ENCODE measurements at regions not wholly inside any gene's neighbourhood (a gene's known extent, or its start where the extent isn't known, plus 50 kb on each side); places are given as distances from the start of the nearest gene placed in this dataset.

GRCh38 chrX:3968749-3969148 is 255.3 kb upstream of the PRKX start:
- Histone ChIP-seq H3K36me3 (no peaks in the 10 kb centered on the region), H3K4me3 (no peak overlapping the region), H3K27ac (no peak overlapping the region), H3K4me1 (no peaks in the 10 kb centered on the region), H3K27me3 (no peaks in the 10 kb centered on the region), H3K9me3 (no peaks in the 10 kb centered on the region)
- intact Hi-C loops (cut with DNase I): no loop called here
- ATAC-seq (no peak), DNase-seq (no peak)
- TF ChIP-seq CTCF (IDR thresholded peaks at IDR 0.05): no peak
- WGBS, 2 donors: 95 to 96% methylated on average over 4 of the region's 4 CpGs

- TF ChIP-seq CTCF (IDR thresholded peaks at IDR 0.05): no peak
- no peaks in the 10 kb centered on the region for H3K9me3 ChIP-seq
- no peak overlapping the region for H3K27ac ChIP-seq
- H3K27me3 ChIP-seq: peaks cover 0 to 9% (median 0%) of the 10 kb centered on the region in 7 donors
- no peak for ATAC-seq
- intact Hi-C loops (cut with DNase I): no loop called here
- H3K36me3 ChIP-seq: no peaks in the 10 kb centered on the region
- DNase-seq: no peak
- no peak overlapping the region for H3K4me3 ChIP-seq
- 39 to 40% methylated on average over 6 of the region's 6 CpGs for WGBS, 2 donors
- H3K4me1 ChIP-seq: no peaks in the 10 kb centered on the region
These were observed 250.5 kb upstream of the PRKX start for GRCh38 chrX:3963980-3964379.

- no peak overlapping the region for H3K4me3 ChIP-seq
- H3K9me3 ChIP-seq: no peaks in the 10 kb centered on the region
These were observed 249.3 kb upstream of the PRKX start for GRCh38 chrX:3962511-3963311.

GRCh38 chrX:3960952-3961351 is 247.5 kb upstream of the PRKX start:
- no peaks in the 10 kb centered on the region for H3K4me1 ChIP-seq
- H3K27ac ChIP-seq: no peak overlapping the region
- no peak overlapping the region for H3K4me3 ChIP-seq
- ATAC-seq (no peak), DNase-seq (no peak)
- peaks cover 0 to 9% (median 0%) of the 10 kb centered on the region in 7 donors for H3K27me3 ChIP-seq
- intact Hi-C loops (cut with DNase I): no loop called here
- TF ChIP-seq CTCF (IDR thresholded peaks at IDR 0.05): no peak
- H3K36me3 ChIP-seq: no peaks in the 10 kb centered on the region
- H3K9me3 ChIP-seq: no peaks in the 10 kb centered on the region

More at GRCh38 chrX:3962511-3963311, 249.3 kb upstream of the PRKX start:
- Histone ChIP-seq H3K36me3 (no peaks in the 10 kb centered on the region), H3K4me1 (no peaks in the 10 kb centered on the region), H3K27me3 (peaks cover 0 to 9% (median 0%) of the 10 kb centered on the region in 7 donors), H3K27ac (no peak overlapping the region)
- ATAC-seq (no peak), DNase-seq (no peak)
- peak in 7 of 9 donors; percentile 19 to 56 (median 48) for TF ChIP-seq CTCF (IDR thresholded peaks at IDR 0.05)
- WGBS, 2 donors: 1 to 3% methylated on average over 13 of the region's 13 CpGs
- intact Hi-C loops (cut with DNase I): no loop called here
